Adrenal gland (tissue), 9 donors: ENCODE measurements at regions not wholly inside any gene's neighbourhood (a gene's known extent, or its start where the extent isn't known, plus 50 kb on each side); places are given as distances from the start of the nearest gene placed in this dataset.

ENCODE experiments used
- DNase-seq, 7 donors: peaks; one replicate each; pipeline ENCODE4 v3.0.0-alpha.2; 2019 to 2020
- H3K27ac ChIP-seq, 5 donors: fragments of 200-600 bp; sonication (generic) in 4 of 5; 1 replicate in 3 of 5; 2 replicates in 2 of 5; pipeline versions ENCODE4 v1.5.1 to v1.8.0; 2016 to 2020; ENCODE audit warnings: mild to moderate bottlenecking in 1 of 5
- H3K27me3 ChIP-seq: fragments of 200-600 bp; 2 replicates; pipeline ENCODE4 v1.8.0; 2021
- H3K36me3 ChIP-seq, 2 donors: fragments of 200-600 bp; replicated peaks in 1 of 2; 1 replicate in 1 of 2; 2 replicates in 1 of 2; pipeline versions ENCODE4 v1.5.1 to v1.8.0; 2018 to 2022
- H3K4me1 ChIP-seq, 2 donors: fragments of 200-600 bp; replicated peaks in 1 of 2; 1 replicate in 1 of 2; 2 replicates in 1 of 2; pipeline versions ENCODE4 v1.5.1 to v1.8.0; 2018 to 2021
- H3K4me3 ChIP-seq, 4 donors: fragments of 200-600 bp; sonication (generic) in 3 of 4; one replicate each; pipeline ENCODE4 v1.5.1; 2016 to 2018
- H3K9me3 ChIP-seq, 3 donors: fragments of 200-600 bp; sonication (generic) in 1 of 3; replicated peaks in 1 of 3; 1 replicate in 2 of 3; 2 replicates in 1 of 3; pipeline versions ENCODE4 v1.5.1 to v1.8.0; 2016 to 2021
- CTCF ChIP-seq, 6 experiments: fragments of 450-650 bp in 4 of 6; fragments of 200-600 bp in 2 of 6; sonication (generic) in 1 of 6; IDR thresholded peaks; 1 replicate in 5 of 6; 2 replicates in 1 of 6; pipeline versions ENCODE4 v1.5.1 to v1.8.0; 2016 to 2021; ENCODE audit warnings: antibody characterized with exemption in 6 of 6, mild to moderate bottlenecking in 2 of 6, moderate library complexity in 1 of 6
- POLR2A ChIP-seq, 2 donors: fragments of 450-650 bp; IDR thresholded peaks; one replicate each; pipeline ENCODE4 v1.6.1; 2017; ENCODE audit warnings: antibody characterized with exemption in 2 of 2, mild to moderate bottlenecking in 2 of 2, moderate library complexity in 1 of 2
- WGBS, 4 donors: extraction: QIAGEN DNeasy Blood & Tissue Kit in 2 of 4; methylation state at CpG; one replicate each; pipeline versions ENCODE4 v1.1.5 to v1.1.7; 2013 to 2017; 5-methylcytosine and 5-hydroxymethylcytosine counted together
- intact Hi-C, 2 donors: fragments of 100-400 bp; cut with DNase I; formaldehyde crosslinking; loops; one replicate each; pipeline versions ENCODE4 v1.14.1 to v1.15.0; 2022 to 2023
- donor health status: healthy with polysubstance abuse.
- donor health status: Bipolar disorder and iron deficiency.
- donor health status: DM: yes; HTN: yes; CAD: no.
- donor health status: DM: no; HTN: no; CAD: no.
- donor health status: DM: no; HTN: no; CAD: no.

- no peak for DNase-seq
- Histone ChIP-seq H3K27me3 (no peaks in the 10 kb centered on the region), H3K4me1 (no peaks in the 10 kb centered on the region), H3K36me3 (no peaks in the 10 kb centered on the region), H3K9me3 (no peaks in the 10 kb centered on the region), H3K27ac (no peak overlapping the region), H3K4me3 (no peak overlapping the region)
- intact Hi-C loops, result no loop called here
- TF ChIP-seq POLR2A (IDR thresholded peaks at IDR 0.05) (no peak), CTCF (IDR thresholded peaks at IDR 0.05) (no peak)
- 65 to 81% (median 77%) methylated on average over 4 of the region's 4 CpGs for WGBS, 4 donors
Observed at GRCh38 chr1:68673771-68674170, 176.9 kb upstream of the DEPDC1 start.

- Histone ChIP-seq H3K9me3 (no peaks in the 10 kb centered on the region), H3K36me3 (no peaks in the 10 kb centered on the region), H3K4me1 (no peaks in the 10 kb centered on the region), H3K4me3 (no peak overlapping the region), H3K27me3 (no peaks in the 10 kb centered on the region), H3K27ac (no peak overlapping the region)
- no peak for DNase-seq
- intact Hi-C loops, result no loop called here
- TF ChIP-seq POLR2A (IDR thresholded peaks at IDR 0.05), result no peak
- TF ChIP-seq CTCF (IDR thresholded peaks at IDR 0.05), result no peak
Observed at GRCh38 chr1:68675336-68675735, 178.5 kb upstream of the DEPDC1 start.

GRCh38 chr1:68677684-68678351 lies 180.9 kb upstream of the DEPDC1 start:
- TF ChIP-seq POLR2A (IDR thresholded peaks at IDR 0.05) (no peak), CTCF (IDR thresholded peaks at IDR 0.05) (no peak)
- H3K4me3 ChIP-seq, result no peak overlapping the region
- no peaks in the 10 kb centered on the region for H3K27me3 ChIP-seq
- no peak overlapping the region for H3K27ac ChIP-seq
- no peak for DNase-seq
- no peaks in the 10 kb centered on the region for H3K4me1 ChIP-seq
- intact Hi-C loops, result no loop called here
- H3K36me3 ChIP-seq, result no peaks in the 10 kb centered on the region
- 84 to 90% (median 86%) methylated on average over 1 of the region's 1 CpG for WGBS, 4 donors
- no peaks in the 10 kb centered on the region for H3K9me3 ChIP-seq

- 40 to 63% (median 55%) methylated on average over 3 of the region's 3 CpGs for WGBS, 4 donors
- Histone ChIP-seq H3K36me3 (no peaks in the 10 kb centered on the region), H3K9me3 (no peaks in the 10 kb centered on the region), H3K4me1 (no peaks in the 10 kb centered on the region), H3K27me3 (no peaks in the 10 kb centered on the region), H3K4me3 (no peak overlapping the region), H3K27ac (no peak overlapping the region)
- intact Hi-C loops, result no loop called here
- no peak for DNase-seq
- no peak for TF ChIP-seq POLR2A (IDR thresholded peaks at IDR 0.05)
- TF ChIP-seq CTCF (IDR thresholded peaks at IDR 0.05), result no peak
Observed at GRCh38 chr1:68696221-68696620, 199.3 kb upstream of the DEPDC1 start.
